Effector CD8-positive, alpha-beta T cell (primary cell): ENCODE measurements at regions not wholly inside any gene's neighbourhood (a gene's known extent, or its start where the extent isn't known, plus 50 kb on each side); places are given as distances from the start of the nearest gene placed in this dataset.
"Not testable (repeated sequence)": the region's sequence is repeated elsewhere in the genome, so short reads cannot be mapped to it uniquely, and the experiment has no call there.

Experiments
- DNase-seq: peaks from one replicate; lab custom pipeline; 2025; lab: John Stamatoyannopoulos, UW

GRCh38 chr1:98119796-98120195 lies 199.0 kb upstream of the DPYD start:
- no peak for DNase-seq

GRCh38 chr1:98113811-98114210 lies 193.0 kb upstream of the DPYD start:
- DNase-seq, result no peak

DNA sequence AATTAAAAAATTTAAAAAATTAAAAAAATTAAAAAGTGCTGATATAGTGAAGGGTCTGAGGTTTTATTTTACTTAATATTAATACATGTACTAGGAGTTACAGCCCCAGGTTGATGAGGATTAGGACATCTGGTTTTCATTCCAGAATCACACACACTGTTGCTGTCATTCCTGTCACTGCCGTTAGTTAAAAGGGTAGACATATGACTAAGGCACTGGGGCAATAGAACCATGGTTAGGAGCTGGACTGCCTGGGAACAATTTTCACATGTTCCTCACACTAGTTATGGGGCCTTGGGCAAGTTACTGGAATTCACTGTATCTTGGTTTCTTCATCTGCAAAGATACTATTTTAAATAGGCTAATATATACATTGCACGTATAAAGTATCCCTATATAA lies 191.8 kb upstream of the DPYD start:
- no peak for DNase-seq

- no peak for DNase-seq
These were observed 189.8 kb upstream of the DPYD start for GRCh38 chr1:98110674-98111073.

GRCh38 chr1:98108378-98108777 lies 187.5 kb upstream of the DPYD start:
- not testable (repeated sequence) for DNase-seq

DNA sequence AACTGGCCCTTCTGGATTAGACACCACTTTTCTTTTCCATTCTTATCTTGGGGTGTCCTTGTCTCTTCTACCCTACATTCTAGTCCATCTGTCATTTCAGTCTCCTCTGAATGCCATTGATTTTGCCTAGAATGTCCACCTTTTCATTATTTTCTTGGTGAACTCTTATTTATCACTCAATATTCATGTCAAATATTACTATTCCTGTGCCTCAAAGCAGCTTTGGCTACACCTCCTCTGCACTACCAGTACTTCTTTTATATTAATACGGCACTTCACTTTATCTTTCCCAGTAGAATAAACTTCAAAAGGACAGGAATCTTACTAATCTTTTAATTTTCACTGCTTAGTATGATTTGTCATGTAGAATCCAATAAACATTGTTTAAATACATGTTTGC lies 186.4 kb upstream of the DPYD start:
- DNase-seq, result no peak

DNA sequence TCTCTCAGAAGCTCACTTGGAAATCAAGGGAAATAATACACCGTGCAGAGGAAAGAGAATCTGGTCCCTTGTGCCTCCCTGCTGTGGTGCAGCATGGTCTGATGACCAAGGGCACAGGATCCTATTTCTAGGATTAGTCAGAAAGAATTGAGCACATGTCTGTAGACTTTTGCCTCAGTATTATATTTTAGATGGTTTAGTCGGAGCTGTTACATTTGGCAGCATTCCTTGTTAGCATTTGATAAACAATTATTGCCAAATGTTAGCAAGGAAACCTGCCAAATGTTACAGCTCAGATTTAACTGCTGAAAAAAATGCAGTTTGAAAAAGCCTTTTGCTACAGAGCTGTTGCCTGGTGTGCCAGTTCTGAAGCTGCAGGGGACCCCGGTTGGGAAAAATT lies 183.5 kb upstream of the DPYD start:
- no peak for DNase-seq

DNA sequence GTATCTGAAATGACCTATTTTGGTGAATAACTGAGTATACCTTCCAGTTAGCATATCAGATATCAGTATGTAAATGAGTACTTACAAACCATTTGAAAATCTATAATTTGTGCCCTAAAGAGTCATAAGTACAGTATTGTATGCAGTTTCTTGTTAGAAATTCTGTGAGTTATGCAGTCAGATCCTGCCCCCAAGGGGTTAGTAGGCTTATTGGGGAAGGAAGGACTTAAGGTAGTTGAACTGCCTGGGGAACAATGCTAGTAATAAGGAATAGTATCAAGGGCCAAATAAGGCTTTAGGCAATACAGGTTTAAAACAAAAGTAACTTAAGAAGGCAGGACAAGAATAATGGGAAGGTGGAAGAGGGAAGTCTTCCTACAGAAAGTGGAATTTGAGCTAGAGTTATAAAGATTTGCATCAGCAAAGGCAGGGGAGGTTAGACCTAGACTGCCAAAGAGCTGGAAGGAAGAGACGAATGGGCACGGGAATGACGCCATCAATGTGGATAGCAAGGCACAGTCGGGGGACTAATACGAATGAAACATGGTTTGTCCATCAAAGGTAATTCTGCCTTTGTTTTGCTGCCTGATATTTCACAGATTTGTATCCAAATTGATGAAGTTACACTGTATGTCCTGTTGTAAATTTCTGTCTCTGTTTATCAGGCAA lies 182.9 kb upstream of the DPYD start:
- no peak for DNase-seq

- no peak for DNase-seq
These were observed 181.7 kb upstream of the DPYD start for GRCh38 chr1:98102345-98103030.

DNA sequence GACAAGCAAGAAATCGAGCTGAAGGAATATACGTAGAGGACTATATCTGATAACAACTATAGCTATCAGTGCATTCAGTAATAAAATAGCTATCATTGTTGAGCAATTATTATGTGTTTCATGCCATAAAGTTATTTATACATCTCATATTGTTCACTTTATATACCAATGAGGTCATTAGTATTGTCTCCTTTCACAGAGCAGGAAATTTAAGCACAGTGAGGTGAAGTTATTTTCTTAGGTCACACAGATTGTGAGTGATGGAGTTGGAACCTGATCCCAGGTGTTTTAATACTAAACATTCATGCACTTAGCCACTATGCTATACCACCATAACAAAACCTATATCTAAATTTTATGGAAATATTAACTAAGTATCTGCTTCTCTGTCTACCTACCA lies 180.5 kb upstream of the DPYD start:
- DNase-seq, result no peak

DNA sequence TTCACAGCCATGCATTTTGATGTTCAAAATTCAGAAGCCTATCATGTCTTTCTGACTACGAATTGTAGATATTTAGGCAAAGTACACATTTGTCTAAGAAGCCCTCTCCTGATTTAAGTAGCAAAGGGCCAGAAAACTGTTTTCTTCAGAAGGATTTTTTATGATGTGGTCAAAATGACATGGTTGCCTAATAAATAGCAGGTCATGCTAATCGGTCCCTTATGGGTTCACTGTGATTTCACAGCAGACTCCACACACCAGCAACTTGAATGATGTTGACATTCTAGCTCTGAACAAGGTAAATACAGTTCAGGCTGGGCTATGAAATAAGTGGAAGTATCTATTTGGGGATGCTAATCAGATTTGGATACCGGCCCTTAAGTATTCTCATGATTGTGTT lies 178.7 kb upstream of the DPYD start:
- no peak for DNase-seq

DNA sequence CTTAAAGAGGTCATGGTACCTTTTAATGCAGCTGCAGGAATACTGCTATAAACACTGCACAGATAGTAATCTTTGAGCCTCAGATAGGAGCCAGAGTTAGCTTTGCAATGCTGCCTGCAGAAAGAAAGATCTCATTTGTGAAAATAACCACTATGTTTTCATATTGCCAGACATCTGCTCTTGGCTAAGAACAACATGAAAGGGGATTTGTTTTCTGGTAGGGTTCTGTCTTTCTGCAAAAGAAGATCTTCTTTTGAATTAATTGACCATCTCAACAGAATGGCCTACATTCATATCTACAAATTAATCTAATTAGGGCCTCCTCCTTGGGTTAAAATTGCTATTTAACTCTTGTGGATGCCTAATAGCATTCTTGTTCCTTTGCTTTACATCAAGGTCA lies 177.6 kb upstream of the DPYD start:
- no peak for DNase-seq

DNA sequence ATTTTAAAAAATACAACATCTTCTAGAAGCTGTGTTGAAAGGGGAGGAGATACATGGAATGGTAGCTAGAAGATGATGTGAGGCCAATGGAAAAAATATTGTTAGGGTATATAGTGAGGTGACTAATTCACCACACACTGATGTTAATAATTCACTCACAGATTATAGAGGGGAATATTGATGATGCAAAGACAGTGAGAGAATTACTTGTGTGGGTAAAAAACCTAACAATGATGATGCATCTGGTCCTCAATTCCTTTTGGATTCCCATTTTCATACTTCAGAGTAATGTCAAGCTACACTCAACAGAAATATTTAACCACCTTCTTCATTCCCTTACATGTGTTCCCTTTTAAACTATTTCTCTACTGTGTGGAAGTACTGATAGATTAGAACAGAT lies 169.5 kb upstream of the DPYD start:
- no peak for DNase-seq

DNA sequence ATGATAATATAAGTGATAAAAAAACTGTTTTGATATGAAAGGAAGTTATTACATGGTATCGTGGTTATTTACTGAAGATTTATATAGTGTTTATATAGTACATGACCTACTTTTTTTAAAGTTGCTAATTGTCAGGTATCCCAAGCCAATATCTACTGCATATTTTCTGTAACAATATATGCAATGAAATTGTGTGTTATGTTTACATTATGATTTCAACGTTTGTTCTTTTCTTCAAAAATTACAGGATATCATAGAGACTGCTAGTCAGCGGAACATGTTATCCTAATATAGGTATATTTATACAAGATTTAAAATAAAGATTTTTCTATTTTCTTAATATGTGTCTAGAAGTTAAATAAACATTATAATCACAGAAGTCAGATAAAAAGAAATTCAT lies 167.5 kb upstream of the DPYD start:
- DNase-seq, result no peak

DNA sequence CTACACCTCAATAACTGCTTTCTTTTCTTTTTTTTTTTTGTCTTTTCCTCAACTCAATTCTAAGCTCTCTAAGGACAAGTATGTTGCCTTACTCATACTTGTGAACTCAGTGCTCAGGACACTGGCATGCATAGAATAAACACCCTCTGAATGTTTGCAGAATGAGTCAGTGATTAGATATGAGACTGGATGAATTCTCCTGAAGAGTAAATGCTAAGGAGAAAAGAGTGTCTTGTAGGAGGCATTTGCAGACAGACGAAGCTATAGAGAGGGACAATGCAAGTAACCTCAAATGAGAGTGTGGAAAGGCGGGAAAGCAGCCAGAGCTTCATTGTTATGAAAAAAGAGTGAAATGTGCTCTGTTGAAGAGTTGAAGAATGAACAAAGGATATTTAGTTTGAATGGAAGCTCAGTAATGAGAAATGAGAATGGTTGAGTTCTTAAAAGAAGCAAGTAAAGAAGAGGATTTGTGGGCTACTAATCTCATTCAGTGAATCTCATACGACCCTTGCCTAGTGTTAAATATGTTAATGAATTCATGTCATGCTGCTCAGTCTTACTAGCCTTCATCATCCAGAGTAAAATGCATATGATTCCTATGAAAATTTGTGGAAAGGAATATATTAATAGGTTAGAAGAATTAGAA lies 166.1 kb upstream of the DPYD start:
- no peak for DNase-seq

DNA sequence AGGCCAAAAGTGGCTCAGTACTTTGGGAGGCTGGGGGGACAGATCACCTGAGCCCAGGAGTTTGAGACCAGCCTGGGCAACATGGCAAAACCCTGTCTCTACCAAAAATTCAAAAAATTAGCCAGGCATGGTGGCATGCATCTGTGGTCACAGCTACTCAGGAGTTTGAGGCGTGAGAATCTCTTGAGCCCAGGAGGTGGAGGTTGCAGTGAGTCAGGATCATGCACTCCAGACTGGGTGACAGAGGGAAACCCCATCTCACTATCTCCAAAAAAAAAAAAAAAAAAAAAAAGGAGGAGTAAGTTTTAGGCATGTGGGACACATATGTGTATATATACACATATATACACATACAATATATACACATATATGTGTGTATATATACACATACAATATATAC lies 165.3 kb upstream of the DPYD start:
- no peak for DNase-seq

DNA sequence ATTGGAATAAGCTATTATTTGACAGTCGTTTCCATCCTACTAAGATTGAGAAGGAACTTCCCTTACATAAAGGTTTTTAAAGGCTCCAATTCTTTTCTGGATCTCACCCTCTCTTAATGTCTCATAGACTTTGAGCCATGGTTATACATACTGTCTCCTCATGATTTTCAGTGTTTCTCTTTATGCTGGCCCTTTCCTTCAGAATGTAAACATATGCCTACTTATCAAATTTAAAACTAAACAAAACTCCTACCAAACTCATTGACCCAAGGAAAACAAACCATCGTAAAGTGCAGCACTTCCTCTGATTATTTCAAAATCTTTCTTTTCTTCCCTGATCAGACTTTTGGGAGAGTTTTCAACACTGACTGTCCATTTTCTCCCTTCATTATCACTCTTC lies 163.4 kb upstream of the DPYD start:
- DNase-seq, result no peak

- DNase-seq, result no peak
These were observed 161.1 kb upstream of the DPYD start for GRCh38 chr1:98081944-98082343.

DNA sequence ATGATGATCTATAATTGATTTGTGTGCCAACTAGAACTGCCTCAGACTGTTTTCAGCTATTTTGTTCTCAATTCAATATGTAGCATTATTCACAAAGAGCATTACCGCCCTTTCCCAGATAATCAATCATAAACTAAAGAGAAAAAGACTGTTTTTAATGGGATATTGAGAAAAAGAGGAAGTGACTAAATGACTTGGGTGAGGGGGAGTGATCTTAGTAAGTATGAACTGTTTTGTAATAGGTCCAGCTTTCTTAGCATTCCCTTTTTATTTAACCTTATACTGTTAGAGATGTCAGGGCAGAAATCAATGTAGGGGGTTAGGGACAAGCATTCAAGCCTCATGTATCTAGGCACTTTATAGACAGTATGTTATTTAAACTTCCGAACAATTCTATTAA lies 157.8 kb upstream of the DPYD start:
- DNase-seq, result no peak

GRCh38 chr1:98077691-98078090 lies 156.9 kb upstream of the DPYD start:
- no peak for DNase-seq

- no peak for DNase-seq
These were observed 154.8 kb upstream of the DPYD start for GRCh38 chr1:98075626-98076025.

DNA sequence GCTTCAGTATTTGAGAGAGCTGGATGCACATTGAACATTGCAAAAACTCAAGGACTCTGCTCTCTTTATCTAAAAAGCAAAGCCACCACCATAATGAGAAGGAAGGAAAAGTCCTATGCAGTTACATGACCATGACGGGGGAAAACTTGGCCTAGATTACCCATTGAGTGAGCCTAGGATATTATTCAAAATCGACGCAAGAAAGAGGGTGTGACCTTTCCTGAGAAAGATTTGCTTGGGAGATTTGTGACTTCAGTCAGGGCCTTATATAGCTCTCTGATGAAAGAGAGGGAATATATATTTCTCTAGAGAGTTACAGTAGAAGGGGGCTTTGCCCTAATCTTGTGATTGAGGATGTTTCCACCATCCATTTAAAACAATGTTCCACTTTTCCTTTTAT lies 153.0 kb upstream of the DPYD start:
- no peak for DNase-seq

DNA sequence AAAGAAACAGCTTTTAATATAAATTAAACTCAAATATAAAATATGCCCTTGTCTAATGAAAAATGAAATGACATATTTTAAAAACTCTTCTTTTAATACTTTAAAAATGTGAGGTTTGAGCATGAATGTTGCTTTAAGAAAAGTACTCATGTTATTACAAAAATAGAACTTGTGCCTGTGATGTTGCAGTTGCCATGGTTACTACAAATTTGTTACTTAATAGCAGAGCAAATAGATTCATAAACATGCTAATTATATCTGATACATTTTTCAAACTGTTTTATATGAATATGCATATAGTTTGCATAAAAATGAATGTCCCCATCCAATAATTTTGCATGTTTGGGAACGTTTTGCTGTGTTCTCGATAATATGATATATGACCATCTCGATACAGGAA lies 152.3 kb upstream of the DPYD start:
- no peak for DNase-seq

DNA sequence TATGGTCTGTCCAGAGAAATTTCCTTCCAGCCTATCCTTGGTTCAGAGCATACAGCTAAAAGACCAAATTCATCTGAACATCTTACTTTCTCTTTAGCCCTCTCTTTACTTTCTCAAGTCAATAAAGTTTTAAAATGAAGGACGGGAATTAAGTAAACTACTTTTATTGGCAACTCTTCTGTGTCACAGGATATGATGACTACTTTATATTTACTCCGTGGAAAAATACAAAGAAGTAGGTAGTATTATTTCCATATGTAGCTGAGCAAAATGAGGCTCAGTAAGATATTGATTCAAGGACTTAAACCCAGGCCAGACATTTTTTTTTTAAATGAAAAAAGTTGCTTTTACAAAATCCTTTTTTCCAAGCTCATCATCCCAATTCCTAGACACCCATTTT lies 151.2 kb upstream of the DPYD start:
- DNase-seq, result no peak
